K562 (cell line): ENCODE measurements at regions not wholly inside any gene's neighbourhood (a gene's known extent, or its start where the extent isn't known, plus 50 kb on each side); places are given as distances from the start of the nearest gene placed in this dataset.

ENCODE experiments used
- ATAC-seq: fragments of 200-7000 bp; cut with Tn5 transposase; 3 replicates; pipeline ENCODE4 v1.9.1; 2020; ENCODE audit warnings: moderate library complexity
- BruUV-seq: library from RNA; stranded (reverse); fragments of 400-500 nt; replicated peaks from 2 replicates; lab custom pipeline; 2021; lab: Mats Ljungman, UMichigan
- CTCF ChIA-PET: fragments of 300-600 bp; formaldehyde crosslinking; extraction: SDS; loops from one replicate; lab custom pipeline; 2021; ENCODE audit warnings: low intra/inter-chr PET ratio; lab: Yijun Ruan, JAX
- POLR2A ChIA-PET: fragments of 300-600, 350-650 bp; sonication (Branson Sonifier 250); formaldehyde crosslinking; extraction: SDS; loops from one replicate; lab custom pipeline; 2021; ENCODE audit warnings: antibody characterized with exemption, inconsistent platforms; lab: Yijun Ruan, JAX
- DNase-seq, 4 experiments: peaks; one replicate each; pipeline versions ENCODE4 v3.0.0 to v3.0.0-alpha.2; 2011 to 2018; ENCODE audit warnings: low spot score in 3 of 4, mixed read lengths in 3 of 4; ENCODE audit errors: extremely low read depth in 1 of 4
- FAIRE-seq: peaks from 2 replicates; lab custom pipeline; 2011; peaks lifted over from hg19 to GRCh38; lab: Jason Lieb, UNC
- H2AFZ ChIP-seq: 2 replicates; pipeline ENCODE4 v1.6.0; 2011; ENCODE audit warnings: low read depth, low read length, control low read depth, inconsistent platforms
- H3K27ac ChIP-seq: fragments of 200-600 bp; 3 replicates; pipeline ENCODE4 v1.8.0; 2011; ENCODE audit warnings: low read depth, mild to moderate bottlenecking, control low read depth, inconsistent platforms, low read length, moderate library complexity, mixed read lengths; ENCODE audit errors: extremely low read depth
- H3K27me3 ChIP-seq, 2 experiments: fragments of 300-600 bp in 1 of 2; 2 replicates in 1 of 2; 3 replicates in 1 of 2; pipeline versions ENCODE4 v1.6.0 to v1.8.0; 2011; ENCODE audit warnings: inconsistent platforms in 2 of 2, low read length in 2 of 2, mild to moderate bottlenecking in 1 of 2, mixed read lengths in 1 of 2, moderate library complexity in 1 of 2; ENCODE audit not compliant: control insufficient read depth in 2 of 2, insufficient read depth in 2 of 2
- H3K36me3 ChIP-seq: fragments of 300-600 bp; 3 replicates; pipeline ENCODE4 v1.8.0; 2011; ENCODE audit warnings: mild to moderate bottlenecking, low read length, inconsistent platforms; ENCODE audit not compliant: control insufficient read depth, insufficient read depth
- H3K4me1 ChIP-seq, 2 experiments: fragments of 200-600 bp in 1 of 2; replicated peaks in 1 of 2; 2 replicates in 1 of 2; 3 replicates in 1 of 2; pipeline versions ENCODE4 v1.5.1 to v1.8.0; 2011; ENCODE audit warnings: inconsistent platforms in 2 of 2, low read length in 2 of 2, mild to moderate bottlenecking in 1 of 2, mixed read lengths in 1 of 2, moderate library complexity in 1 of 2; ENCODE audit not compliant: control insufficient read depth in 2 of 2, insufficient read depth in 2 of 2
- H3K4me2 ChIP-seq: 2 replicates; pipeline ENCODE4 v1.6.1; 2011; ENCODE audit warnings: low read length, control low read depth, inconsistent platforms, mixed read lengths; ENCODE audit not compliant: insufficient read depth
- H3K4me3 ChIP-seq: fragments of 200-600 bp; sonication (generic), shearing (Covaris generic); 2 replicates; pipeline ENCODE4 v1.5.1; 2016; ENCODE audit warnings: control low read depth, inconsistent platforms
- H3K79me2 ChIP-seq: fragments of 200-600 bp; 3 replicates; pipeline ENCODE4 v1.8.0; 2011; ENCODE audit warnings: low read length, inconsistent platforms; ENCODE audit not compliant: control insufficient read depth, insufficient read depth
- H3K9ac ChIP-seq, 2 experiments: 2 replicates each; pipeline versions ENCODE4 v1.6.0 to v1.6.1; 2011; ENCODE audit warnings: low read depth in 2 of 2, low read length in 2 of 2, control low read depth in 1 of 2, inconsistent platforms in 1 of 2, mild to moderate bottlenecking in 1 of 2, mixed read lengths in 1 of 2; ENCODE audit not compliant: insufficient read depth in 1 of 2
- H3K9me1 ChIP-seq: one replicate; pipeline ENCODE4 v1.6.0; 2011; ENCODE audit warnings: inconsistent platforms, mild to moderate bottlenecking, low read length, moderate library complexity; ENCODE audit not compliant: control insufficient read depth, insufficient read depth
- H3K9me3 ChIP-seq: replicated peaks from 2 replicates; pipeline ENCODE4 v1.5.1; 2011; ENCODE audit warnings: low read depth, low read length, inconsistent platforms; ENCODE audit not compliant: control insufficient read depth, insufficient read depth
- H4K20me1 ChIP-seq: replicated peaks from 2 replicates; pipeline ENCODE4 v1.6.1; 2011; ENCODE audit warnings: low read length, inconsistent platforms, mixed read lengths; ENCODE audit not compliant: control insufficient read depth, insufficient read depth
- CREBBP ChIP-seq: IDR thresholded peaks from one replicate; pipeline ENCODE4 v1.6.1; 2012; ENCODE audit warnings: low read depth, mild to moderate bottlenecking, control low read depth, inconsistent platforms, low read length
- MAFG ChIP-seq: fragments of 450-650 bp; conservative IDR thresholded peaks from 2 replicates; pipeline ENCODE4 v1.6.1; 2016; ENCODE audit warnings: missing genetic modification characterization, missing compliant biosample characterization
- NELFE ChIP-seq: IDR thresholded peaks from 2 replicates; pipeline ENCODE4 v1.6.1; 2011; ENCODE audit warnings: mild to moderate bottlenecking; ENCODE audit not compliant: insufficient read depth, insufficient read length
- SMAD3 ChIP-seq: fragments of 450-650 bp; formaldehyde crosslinking; conservative IDR thresholded peaks from 2 replicates; pipeline ENCODE4 v1.4.0; 2020; ENCODE audit warnings: mild to moderate bottlenecking
- SPI1 ChIP-seq: IDR thresholded peaks from 2 replicates; pipeline ENCODE4 v1.6.1; 2011; ENCODE audit warnings: low read depth, low read length, control low read depth, borderline replicate concordance
- ZNF24 ChIP-seq: fragments of 450-650 bp; IDR thresholded peaks from 2 replicates; pipeline ENCODE4 v1.6.1; 2016
- ZNF584 ChIP-seq: fragments of 200-800 bp; sonication (Bioruptor generic); IDR thresholded peaks from 2 replicates; pipeline ENCODE4 v1.6.1; 2016; ENCODE audit warnings: low read depth, mild to moderate bottlenecking, missing genetic modification characterization, missing compliant biosample characterization
- WGBS: fragments of 100-300 bp; shearing (Covaris generic); methylation state at CpG from one replicate; pipeline ENCODE4 v1.1.6; 2016; ENCODE audit warnings: low coverage, mixed read lengths; ENCODE audit not compliant: insufficient coverage; ENCODE audit errors: missing lambda C conversion rate; 5-methylcytosine and 5-hydroxymethylcytosine counted together
- in situ Hi-C: fragments of 300-500 bp; cut with MboI; formaldehyde crosslinking; loops from 4 replicates; pipeline ENCODE4 v1.15.0; 2018; ENCODE audit warnings: inconsistent platforms, mixed read lengths
- intact Hi-C: fragments of 100-400 bp; cut with micrococcal nuclease; formaldehyde crosslinking; loops from 2 replicates; pipeline ENCODE4 v1.14.2; 2022
- TF ChIP-seq, protein P1 (sequence below), 3 experiments: IDR thresholded peaks in 2 of 3; conservative IDR thresholded peaks in 1 of 3; 2 replicates each; pipeline ENCODE4 v1.5.1; 2011 to 2012; ENCODE audit warnings: low read length in 3 of 3, mild to moderate bottlenecking in 3 of 3, control low read depth in 2 of 3, improper control_type of control experiment in 1 of 3, inconsistent platforms in 1 of 3, low read depth in 1 of 3, mixed read lengths in 1 of 3, moderate library complexity in 1 of 3; ENCODE audit not compliant: insufficient read depth in 2 of 3

- TF ChIP-seq MAFG (tag): no peak
- TF ChIP-seq SMAD3 (CRISPR knock-in tag): no peak
- TF ChIP-seq, protein P1, sequence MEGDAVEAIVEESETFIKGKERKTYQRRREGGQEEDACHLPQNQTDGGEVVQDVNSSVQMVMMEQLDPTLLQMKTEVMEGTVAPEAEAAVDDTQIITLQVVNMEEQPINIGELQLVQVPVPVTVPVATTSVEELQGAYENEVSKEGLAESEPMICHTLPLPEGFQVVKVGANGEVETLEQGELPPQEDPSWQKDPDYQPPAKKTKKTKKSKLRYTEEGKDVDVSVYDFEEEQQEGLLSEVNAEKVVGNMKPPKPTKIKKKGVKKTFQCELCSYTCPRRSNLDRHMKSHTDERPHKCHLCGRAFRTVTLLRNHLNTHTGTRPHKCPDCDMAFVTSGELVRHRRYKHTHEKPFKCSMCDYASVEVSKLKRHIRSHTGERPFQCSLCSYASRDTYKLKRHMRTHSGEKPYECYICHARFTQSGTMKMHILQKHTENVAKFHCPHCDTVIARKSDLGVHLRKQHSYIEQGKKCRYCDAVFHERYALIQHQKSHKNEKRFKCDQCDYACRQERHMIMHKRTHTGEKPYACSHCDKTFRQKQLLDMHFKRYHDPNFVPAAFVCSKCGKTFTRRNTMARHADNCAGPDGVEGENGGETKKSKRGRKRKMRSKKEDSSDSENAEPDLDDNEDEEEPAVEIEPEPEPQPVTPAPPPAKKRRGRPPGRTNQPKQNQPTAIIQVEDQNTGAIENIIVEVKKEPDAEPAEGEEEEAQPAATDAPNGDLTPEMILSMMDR (IDR thresholded peaks at IDR 0.05 in 2 of 3, conservative IDR thresholded peaks at IDR 0.05 in 1 of 3; ENCODE audit: insufficient read depth in 2 of 3, low read depth in 1 of 3, low read length in 3 of 3): peak in 2 of 3 experiments; percentile 24 to 38; a peak in 3 of 6 replicates
- TF ChIP-seq, all 486 proteins: peak for 1
- no TSS peak for BruUV-seq
- H3K4me3 ChIP-seq: no peak overlapping the region
- no peaks in the 10 kb centered on the region; the same call in 1 of the 2 replicates for H4K20me1 ChIP-seq
- H3K4me2 ChIP-seq: no peak overlapping the region
- in situ Hi-C loops: no loop called here
- H3K9me1 ChIP-seq: no peaks in the 10 kb centered on the region
- H3K9me3 ChIP-seq: no peaks in the 10 kb centered on the region
- H3K9ac ChIP-seq: no peak overlapping the region
- POLR2A ChIA-PET: no interaction called here
- DNase-seq (peak in 1 of 4 experiments; percentile 11), ATAC-seq (peak; percentile 74), FAIRE-seq (no peak)
- 0% methylated on average over 3 of the region's 3 CpGs for WGBS
- intact Hi-C loops: loop anchor here (5.0 kb wide), 1 partner anchor 191 kb away; no protein-coding TSS in a partner anchor
- CTCF ChIA-PET: no interaction called here
- H3K27me3 ChIP-seq: no peaks in the 10 kb centered on the region
- no peaks in the 10 kb centered on the region for H3K4me1 ChIP-seq
- no peak overlapping the region for H3K27ac ChIP-seq
- no peaks in the 10 kb centered on the region for H3K79me2 ChIP-seq
- no peak overlapping the region for H2AFZ ChIP-seq
- no peaks in the 10 kb centered on the region for H3K36me3 ChIP-seq
These were observed 76.6 kb upstream of the ADAMTS16 start for GRCh38 chr5:5063533-5063953.

DNA sequence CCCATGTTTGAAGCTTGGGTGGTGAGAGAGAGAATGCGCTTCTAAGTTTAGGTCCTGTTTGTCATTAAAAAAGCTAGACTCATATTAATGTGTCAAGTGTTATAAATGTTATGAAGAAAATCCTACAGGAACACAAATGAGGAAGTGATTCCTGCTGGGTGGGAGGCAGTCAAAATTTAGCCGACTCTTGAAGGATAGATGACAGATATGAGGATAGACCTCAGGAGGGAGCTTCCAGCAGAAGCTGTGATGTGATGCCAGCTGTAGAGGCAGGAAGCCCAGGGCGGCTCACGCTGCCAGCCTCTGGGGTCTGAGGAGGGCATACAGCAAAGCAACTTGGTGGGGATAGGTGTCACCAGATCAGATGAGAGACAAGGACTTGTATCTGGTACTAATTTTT is 74.7 kb upstream of the ADAMTS16 start:
- no peak for TF ChIP-seq CREBBP
- no peak for TF ChIP-seq ZNF584
- no peak for TF ChIP-seq NELFE
- peak; percentile 73 for TF ChIP-seq SPI1
- TF ChIP-seq ZNF24: no peak
- H3K4me3 ChIP-seq: no peak overlapping the region
- no peak for FAIRE-seq
- no peak overlapping the region for H3K4me2 ChIP-seq
- H3K9ac ChIP-seq: no peak overlapping the region
- no peaks in the 10 kb centered on the region for H3K9me1 ChIP-seq
- H3K27me3 ChIP-seq: no peaks in the 10 kb centered on the region
- BruUV-seq: no TSS peak
- no peaks in the 10 kb centered on the region for H3K4me1 ChIP-seq
- POLR2A ChIA-PET: no interaction called here
- intact Hi-C loops (no loop called here), in situ Hi-C loops (no loop called here)
- WGBS: 0% methylated on average over 4 of the region's 4 CpGs
- no peak for ATAC-seq
- no peaks in the 10 kb centered on the region; the same call in 1 of the 2 replicates for H4K20me1 ChIP-seq
- CTCF ChIA-PET: no interaction called here
- no peak overlapping the region for H3K27ac ChIP-seq
- no peaks in the 10 kb centered on the region for H3K9me3 ChIP-seq
- H2AFZ ChIP-seq: no peak overlapping the region
- H3K79me2 ChIP-seq: no peaks in the 10 kb centered on the region
- no peak for DNase-seq
- no peaks in the 10 kb centered on the region for H3K36me3 ChIP-seq
